ENCODE measurements at regions not wholly inside any gene's neighbourhood (a gene's known extent, or its start where the extent isn't known, plus 50 kb on each side); places are given as distances from the start of the nearest gene placed in this dataset.

DNA sequence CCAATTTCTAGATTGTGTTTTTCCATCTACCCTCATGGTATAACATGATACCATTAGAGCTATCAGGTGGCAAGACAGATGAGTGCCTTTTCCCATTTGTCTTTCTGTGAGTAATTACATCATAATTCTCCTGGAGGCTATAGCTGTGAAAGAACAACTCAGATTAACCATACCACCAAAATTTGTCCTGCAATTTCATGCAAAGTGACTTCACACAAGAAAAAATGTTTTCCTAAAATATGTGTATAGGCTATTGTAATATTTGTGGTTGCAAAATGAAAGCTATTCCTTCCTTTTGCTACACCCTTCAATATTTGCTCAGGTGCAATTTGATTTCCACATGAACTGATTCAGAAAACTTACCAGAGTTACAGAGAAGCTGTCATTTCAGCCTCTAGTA lies 547.7 kb upstream of the ID4 start:
- H3K27ac ChIP-seq = no peak overlapping the region
- TF ChIP-seq CTCF (conservative IDR thresholded peaks at IDR 0.05) (no peak), ZFX (IDR thresholded peaks at IDR 0.05) (no peak)

DNA sequence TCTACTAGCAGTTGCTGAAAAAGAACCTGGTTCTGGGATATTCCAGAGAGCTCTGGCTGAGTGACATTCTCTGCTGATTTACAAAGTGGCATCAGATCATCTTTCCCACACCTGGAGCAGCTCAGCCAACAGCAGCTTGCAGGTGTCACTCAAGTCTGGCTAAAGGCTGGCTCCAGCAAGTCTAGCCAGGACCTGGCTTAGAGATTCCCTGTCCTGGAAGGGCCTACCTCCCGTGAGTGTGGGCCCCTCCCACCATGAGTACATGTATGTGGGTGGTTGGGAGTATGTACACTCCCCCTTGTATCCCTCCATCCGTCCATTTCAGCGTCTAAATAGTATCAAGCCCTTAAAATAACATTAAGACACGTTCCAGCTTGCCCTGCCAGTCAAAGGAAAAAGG lies 539.3 kb upstream of the ID4 start:
- TF ChIP-seq CTCF (conservative IDR thresholded peaks at IDR 0.05) = no peak
- no peak for TF ChIP-seq ZFX (IDR thresholded peaks at IDR 0.05)

DNA sequence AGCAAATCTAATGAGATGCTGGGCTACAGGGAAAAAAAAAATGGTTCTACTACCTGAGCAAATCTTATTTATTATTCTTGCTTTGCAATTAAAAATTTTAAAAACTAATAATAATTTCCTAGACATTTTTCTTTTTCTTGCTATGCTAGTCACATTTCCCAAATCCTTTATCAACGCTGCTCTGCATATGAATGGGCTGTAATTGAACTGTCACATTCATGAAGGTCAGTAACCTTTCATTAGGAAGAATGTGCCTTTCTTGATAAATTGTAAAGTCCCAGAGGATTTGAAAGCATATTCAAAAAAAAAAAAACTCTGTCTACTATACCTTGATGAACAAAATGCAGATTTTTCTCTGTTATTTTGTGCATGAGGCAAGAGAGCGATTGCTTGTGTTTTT lies 538.7 kb upstream of the ID4 start:
- TF ChIP-seq CTCF (conservative IDR thresholded peaks at IDR 0.05) (no peak), ZFX (IDR thresholded peaks at IDR 0.05) (no peak)
- no peak overlapping the region for H3K27ac ChIP-seq

More for the DNA sequence above, 539.3 kb upstream of the ID4 start:
- H3K27ac ChIP-seq = no peak overlapping the region

- TF ChIP-seq CTCF (conservative IDR thresholded peaks at IDR 0.05) = no peak
- TF ChIP-seq ZFX (IDR thresholded peaks at IDR 0.05) = no peak
- no peak overlapping the region for H3K27ac ChIP-seq
Observed at GRCh38 chr6:19299129-19299528, 538.0 kb upstream of the ID4 start.

DNA sequence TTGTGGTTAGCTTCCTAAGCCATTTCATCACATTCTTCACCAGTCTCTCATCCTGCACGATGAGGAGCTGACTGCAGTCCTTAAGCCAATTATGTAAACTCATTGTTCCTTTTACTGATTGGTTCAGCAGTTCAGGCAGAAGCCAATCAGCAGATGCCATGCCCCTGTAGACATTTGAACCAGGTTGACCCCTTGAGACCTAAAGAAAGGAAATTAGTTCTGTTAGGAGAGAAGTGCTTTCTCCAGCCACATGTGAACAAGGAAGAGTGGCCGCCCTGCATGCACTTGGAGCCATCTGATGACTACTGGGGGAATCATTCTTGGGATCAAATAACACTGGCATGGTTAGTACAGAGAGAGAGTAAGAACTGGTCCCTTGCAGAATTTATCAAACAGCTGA lies 535.2 kb upstream of the ID4 start:
- no peak overlapping the region for H3K27ac ChIP-seq
- TF ChIP-seq ZFX (IDR thresholded peaks at IDR 0.05) = no peak
- no peak for TF ChIP-seq CTCF (conservative IDR thresholded peaks at IDR 0.05)

DNA sequence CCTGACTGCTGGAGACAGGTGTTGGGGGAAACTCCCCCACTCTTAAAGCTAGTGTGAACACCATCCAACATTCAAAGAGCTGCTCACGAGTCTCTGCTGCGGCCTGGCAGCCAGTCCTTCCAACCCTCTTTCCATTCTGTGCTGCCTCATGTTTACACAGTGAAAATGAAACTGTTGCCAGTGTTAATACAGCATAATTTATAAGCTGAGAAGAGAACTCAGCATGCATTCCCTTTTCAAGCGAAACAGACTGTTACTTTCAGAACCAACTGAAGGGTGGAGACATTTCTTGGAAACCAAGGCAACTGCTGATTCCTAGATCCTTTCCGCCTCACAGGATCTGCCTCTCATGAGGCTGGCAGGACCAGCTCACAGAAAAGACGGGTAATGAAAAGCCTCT lies 533.8 kb upstream of the ID4 start:
- no peak for TF ChIP-seq ZFX (IDR thresholded peaks at IDR 0.05)

DNA sequence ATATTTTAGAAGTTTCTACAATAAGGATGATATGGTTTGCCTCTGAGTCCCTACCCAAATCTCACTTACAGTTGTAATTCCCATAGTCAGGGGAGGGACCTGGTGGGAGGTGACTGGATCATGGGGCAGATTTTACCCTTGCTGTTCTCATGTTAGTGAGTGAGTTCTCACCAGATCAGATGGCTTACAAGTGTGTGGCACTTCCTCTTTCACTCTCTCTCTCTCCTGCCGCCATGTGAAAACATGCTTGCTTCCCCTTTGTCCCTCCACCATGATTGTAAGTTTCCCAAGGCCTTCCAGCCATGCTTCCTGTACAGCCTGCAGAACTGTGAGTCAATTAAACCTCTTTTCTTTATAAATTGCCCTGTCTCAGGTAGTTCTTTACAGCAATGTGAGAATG lies 527.5 kb upstream of the ID4 start:
- no peak overlapping the region for H3K27ac ChIP-seq
- no peak for TF ChIP-seq ZFX (IDR thresholded peaks at IDR 0.05)
- no peak for TF ChIP-seq CTCF (conservative IDR thresholded peaks at IDR 0.05)

More for the DNA sequence above, 533.8 kb upstream of the ID4 start:
- peak overlapping the region; percentile 17; the same call in 1 of the 2 replicates for H3K27ac ChIP-seq

DNA sequence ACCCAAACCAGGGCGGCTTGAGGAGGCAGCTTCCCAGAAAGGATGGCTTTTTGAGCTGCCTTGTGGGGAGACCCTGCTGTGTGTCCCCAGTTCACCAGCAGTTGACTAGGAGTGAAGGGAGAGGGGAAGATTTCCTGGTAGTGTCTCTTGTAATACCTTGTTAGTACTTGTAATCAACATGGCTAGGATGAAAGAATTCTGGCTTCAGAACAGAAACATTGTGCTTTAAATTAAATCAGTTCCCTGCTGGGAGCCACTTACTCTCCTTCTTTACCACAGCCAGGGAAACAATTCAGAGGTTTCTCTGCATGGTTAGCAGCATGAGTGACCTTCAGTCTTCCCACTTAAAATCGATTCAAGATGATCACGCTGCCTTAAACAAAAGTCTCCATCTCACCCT lies 525.4 kb upstream of the ID4 start:
- TF ChIP-seq CTCF (conservative IDR thresholded peaks at IDR 0.05) = no peak
- TF ChIP-seq ZFX (IDR thresholded peaks at IDR 0.05) = no peak

More for the DNA sequence above, 525.4 kb upstream of the ID4 start:
- H3K27ac ChIP-seq = no peak overlapping the region
